K562 (cell line): ENCODE measurements at regions not wholly inside any gene's neighbourhood (a gene's known extent, or its start where the extent isn't known, plus 50 kb on each side); places are given as distances from the start of the nearest gene placed in this dataset.

Experiments used
- ATAC-seq: fragments of 200-7000 bp; cut with Tn5 transposase; 3 replicates; pipeline ENCODE4 v1.9.1; 2020; ENCODE audit warnings: moderate library complexity
- BruUV-seq: library from RNA; stranded (reverse); fragments of 400-500 nt; replicated peaks from 2 replicates; lab custom pipeline; 2021; lab: Mats Ljungman, UMichigan
- CTCF ChIA-PET: fragments of 300-600 bp; formaldehyde crosslinking; extraction: SDS; loops from one replicate; lab custom pipeline; 2021; ENCODE audit warnings: low intra/inter-chr PET ratio; lab: Yijun Ruan, JAX
- POLR2A ChIA-PET: fragments of 300-600, 350-650 bp; sonication (Branson Sonifier 250); formaldehyde crosslinking; extraction: SDS; loops from one replicate; lab custom pipeline; 2021; ENCODE audit warnings: antibody characterized with exemption, inconsistent platforms; lab: Yijun Ruan, JAX
- DNase-seq, 4 experiments: peaks; one replicate each; pipeline versions ENCODE4 v3.0.0 to v3.0.0-alpha.2; 2011 to 2018; ENCODE audit warnings: low spot score in 3 of 4, mixed read lengths in 3 of 4; ENCODE audit errors: extremely low read depth in 1 of 4
- FAIRE-seq: peaks from 2 replicates; lab custom pipeline; 2011; peaks lifted over from hg19 to GRCh38; lab: Jason Lieb, UNC
- H2AFZ ChIP-seq: 2 replicates; pipeline ENCODE4 v1.6.0; 2011; ENCODE audit warnings: low read depth, low read length, control low read depth, inconsistent platforms
- H3K27ac ChIP-seq: fragments of 200-600 bp; 3 replicates; pipeline ENCODE4 v1.8.0; 2011; ENCODE audit warnings: low read depth, mild to moderate bottlenecking, control low read depth, inconsistent platforms, low read length, moderate library complexity, mixed read lengths; ENCODE audit errors: extremely low read depth
- H3K27me3 ChIP-seq, 2 experiments: fragments of 300-600 bp in 1 of 2; 2 replicates in 1 of 2; 3 replicates in 1 of 2; pipeline versions ENCODE4 v1.6.0 to v1.8.0; 2011; ENCODE audit warnings: inconsistent platforms in 2 of 2, low read length in 2 of 2, mild to moderate bottlenecking in 1 of 2, mixed read lengths in 1 of 2, moderate library complexity in 1 of 2; ENCODE audit not compliant: control insufficient read depth in 2 of 2, insufficient read depth in 2 of 2
- H3K36me3 ChIP-seq: fragments of 300-600 bp; 3 replicates; pipeline ENCODE4 v1.8.0; 2011; ENCODE audit warnings: mild to moderate bottlenecking, low read length, inconsistent platforms; ENCODE audit not compliant: control insufficient read depth, insufficient read depth
- H3K4me1 ChIP-seq, 2 experiments: fragments of 200-600 bp in 1 of 2; replicated peaks in 1 of 2; 2 replicates in 1 of 2; 3 replicates in 1 of 2; pipeline versions ENCODE4 v1.5.1 to v1.8.0; 2011; ENCODE audit warnings: inconsistent platforms in 2 of 2, low read length in 2 of 2, mild to moderate bottlenecking in 1 of 2, mixed read lengths in 1 of 2, moderate library complexity in 1 of 2; ENCODE audit not compliant: control insufficient read depth in 2 of 2, insufficient read depth in 2 of 2
- H3K4me2 ChIP-seq: 2 replicates; pipeline ENCODE4 v1.6.1; 2011; ENCODE audit warnings: low read length, control low read depth, inconsistent platforms, mixed read lengths; ENCODE audit not compliant: insufficient read depth
- H3K4me3 ChIP-seq: fragments of 200-600 bp; sonication (generic), shearing (Covaris generic); 2 replicates; pipeline ENCODE4 v1.5.1; 2016; ENCODE audit warnings: control low read depth, inconsistent platforms
- H3K79me2 ChIP-seq: fragments of 200-600 bp; 3 replicates; pipeline ENCODE4 v1.8.0; 2011; ENCODE audit warnings: low read length, inconsistent platforms; ENCODE audit not compliant: control insufficient read depth, insufficient read depth
- H3K9ac ChIP-seq, 2 experiments: 2 replicates each; pipeline versions ENCODE4 v1.6.0 to v1.6.1; 2011; ENCODE audit warnings: low read depth in 2 of 2, low read length in 2 of 2, control low read depth in 1 of 2, inconsistent platforms in 1 of 2, mild to moderate bottlenecking in 1 of 2, mixed read lengths in 1 of 2; ENCODE audit not compliant: insufficient read depth in 1 of 2
- H3K9me1 ChIP-seq: one replicate; pipeline ENCODE4 v1.6.0; 2011; ENCODE audit warnings: inconsistent platforms, mild to moderate bottlenecking, low read length, moderate library complexity; ENCODE audit not compliant: control insufficient read depth, insufficient read depth
- H3K9me3 ChIP-seq: replicated peaks from 2 replicates; pipeline ENCODE4 v1.5.1; 2011; ENCODE audit warnings: low read depth, low read length, inconsistent platforms; ENCODE audit not compliant: control insufficient read depth, insufficient read depth
- H4K20me1 ChIP-seq: replicated peaks from 2 replicates; pipeline ENCODE4 v1.6.1; 2011; ENCODE audit warnings: low read length, inconsistent platforms, mixed read lengths; ENCODE audit not compliant: control insufficient read depth, insufficient read depth
- FOXA1 ChIP-seq: fragments of 450-650 bp; IDR thresholded peaks from 2 replicates; pipeline ENCODE4 v1.6.1; 2016; ENCODE audit warnings: mild to moderate bottlenecking, borderline replicate concordance
- KDM5B ChIP-seq: fragments of 200-600 bp; sonication (generic); IDR thresholded peaks from 2 replicates; pipeline ENCODE4 v1.6.1; 2012; ENCODE audit warnings: low read depth, mild to moderate bottlenecking, moderate library complexity, low read length, control low read depth, inconsistent platforms; ENCODE audit not compliant: insufficient replicate concordance
- LARP7 ChIP-seq: fragments of 450-650 bp; IDR thresholded peaks from 2 replicates; pipeline ENCODE4 v1.6.1; 2016
- SOX6 ChIP-seq: fragments of 450-650 bp; IDR thresholded peaks from 2 replicates; pipeline ENCODE4 v1.6.1; 2014; ENCODE audit warnings: mild to moderate bottlenecking
- TGIF2 ChIP-seq: sonication (generic); formaldehyde crosslinking; IDR thresholded peaks from 2 replicates; pipeline ENCODE4 v1.8.1; 2022; ENCODE audit warnings: mild to moderate bottlenecking, missing genetic modification reagents, moderate library complexity
- ZNF778 ChIP-seq: fragments of 450-650 bp; formaldehyde crosslinking; IDR thresholded peaks from 2 replicates; pipeline ENCODE4 v1.4.0; 2020; ENCODE audit warnings: mild to moderate bottlenecking, moderate library complexity
- WGBS: fragments of 100-300 bp; shearing (Covaris generic); methylation state at CpG from one replicate; pipeline ENCODE4 v1.1.6; 2016; ENCODE audit warnings: low coverage, mixed read lengths; ENCODE audit not compliant: insufficient coverage; ENCODE audit errors: missing lambda C conversion rate; 5-methylcytosine and 5-hydroxymethylcytosine counted together
- in situ Hi-C: fragments of 300-500 bp; cut with MboI; formaldehyde crosslinking; loops from 4 replicates; pipeline ENCODE4 v1.15.0; 2018; ENCODE audit warnings: inconsistent platforms, mixed read lengths
- intact Hi-C: fragments of 100-400 bp; cut with micrococcal nuclease; formaldehyde crosslinking; loops from 2 replicates; pipeline ENCODE4 v1.14.2; 2022
- TF ChIP-seq, protein P1 (sequence below): fragments of 200-800 bp; sonication (Bioruptor generic); IDR thresholded peaks from 2 replicates; pipeline ENCODE4 v1.6.1; 2017; ENCODE audit warnings: missing genetic modification characterization, missing compliant biosample characterization

DNA sequence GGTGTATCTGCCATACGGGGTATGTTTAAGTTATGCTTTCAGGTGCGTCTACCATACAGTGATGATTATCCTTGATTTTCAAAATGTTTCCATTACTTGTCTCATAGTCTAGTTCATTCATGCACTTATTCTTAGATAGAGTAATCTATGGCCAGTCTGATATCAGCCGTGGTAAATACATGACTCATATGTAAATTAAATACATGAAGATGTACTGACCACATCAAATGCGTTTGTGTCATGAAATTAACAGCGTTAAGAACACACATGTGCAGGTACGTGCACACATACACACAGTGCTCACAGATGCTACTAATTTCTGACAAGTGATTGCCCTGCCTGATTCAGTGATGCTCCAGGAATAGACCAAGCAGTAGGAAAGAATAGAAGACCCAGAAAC lies 75.2 kb upstream of the EXOC1L start:
- no peaks in the 10 kb centered on the region for H3K79me2 ChIP-seq
- ChIA-PET POLR2A (interaction anchor here (0.6 to 1.7 kb wide), 2 partner anchors 10 to 15 kb away, joined by 3 to 5 read pairs; no protein-coding TSS in a partner anchor), CTCF (no interaction called here)
- no peaks in the 10 kb centered on the region for H4K20me1 ChIP-seq
- ATAC-seq = no peak
- no peak overlapping the region for H3K4me2 ChIP-seq
- H3K9me1 ChIP-seq = no peaks in the 10 kb centered on the region
- H2AFZ ChIP-seq = no peak overlapping the region
- TF ChIP-seq KDM5B (no peak), FOXA1 (no peak), TGIF2 (CRISPR knock-in tag) (no peak)
- no peaks in the 10 kb centered on the region for H3K9me3 ChIP-seq
- no peak overlapping the region for H3K9ac ChIP-seq
- intact Hi-C loops = loop anchor here (5.0 kb wide), 1 partner anchor 558 kb away; no protein-coding TSS in a partner anchor
- WGBS = 38% methylated on average over 6 of the region's 6 CpGs
- H3K36me3 ChIP-seq = no peaks in the 10 kb centered on the region
- H3K27me3 ChIP-seq = no peaks in the 10 kb centered on the region
- BruUV-seq = no TSS peak
- H3K4me1 ChIP-seq = peaks cover 9 to 15% of the 10 kb centered on the region in 2 experiments; a peak in 4 of 5 replicates
- no peak overlapping the region for H3K27ac ChIP-seq
- H3K4me3 ChIP-seq = no peak overlapping the region
- in situ Hi-C loops = no loop called here
- FAIRE-seq = no peak
- no peak for DNase-seq

DNA sequence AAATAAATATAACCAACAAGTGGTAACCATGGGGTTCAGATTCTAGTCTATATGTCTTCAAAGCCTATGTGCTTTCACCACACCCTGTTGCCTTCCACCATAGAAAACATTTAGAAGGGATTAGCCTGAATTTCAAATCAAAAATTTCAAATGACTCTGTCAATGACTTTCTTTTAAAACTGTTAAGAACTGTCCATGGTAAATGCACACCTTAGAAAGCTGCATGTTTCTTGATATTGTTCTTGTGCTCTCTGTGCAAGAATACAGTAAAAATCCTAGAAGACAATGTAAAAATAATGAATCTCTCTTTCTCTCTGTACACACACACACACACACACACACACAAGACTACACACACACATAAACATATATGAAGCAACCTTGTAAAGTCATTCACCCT lies 74.6 kb upstream of the EXOC1L start:
- Histone ChIP-seq H2AFZ (no peak overlapping the region), H3K4me3 (no peak overlapping the region), H3K27me3 (no peaks in the 10 kb centered on the region), H3K9ac (no peak overlapping the region), H3K4me2 (no peak overlapping the region), H3K9me1 (no peaks in the 10 kb centered on the region), H4K20me1 (no peaks in the 10 kb centered on the region), H3K27ac (no peak overlapping the region), H3K9me3 (no peaks in the 10 kb centered on the region), H3K4me1 (peaks cover 9 to 15% of the 10 kb centered on the region in 2 experiments; a peak in 4 of 5 replicates), H3K79me2 (no peaks in the 10 kb centered on the region), H3K36me3 (no peaks in the 10 kb centered on the region)
- ChIA-PET POLR2A (interaction anchor here (0.6 to 1.7 kb wide), 2 partner anchors 11 to 15 kb away, joined by 3 to 5 read pairs; no protein-coding TSS in a partner anchor), CTCF (no interaction called here)
- BruUV-seq = no TSS peak
- no peak for DNase-seq
- no peak for FAIRE-seq
- intact Hi-C loops (no loop called here), in situ Hi-C loops (no loop called here)
- ATAC-seq = no peak
- TF ChIP-seq ZNF778 (CRISPR knock-in tag) (no peak), SOX6 (no peak), LARP7 (no peak)
- TF ChIP-seq, protein P1, sequence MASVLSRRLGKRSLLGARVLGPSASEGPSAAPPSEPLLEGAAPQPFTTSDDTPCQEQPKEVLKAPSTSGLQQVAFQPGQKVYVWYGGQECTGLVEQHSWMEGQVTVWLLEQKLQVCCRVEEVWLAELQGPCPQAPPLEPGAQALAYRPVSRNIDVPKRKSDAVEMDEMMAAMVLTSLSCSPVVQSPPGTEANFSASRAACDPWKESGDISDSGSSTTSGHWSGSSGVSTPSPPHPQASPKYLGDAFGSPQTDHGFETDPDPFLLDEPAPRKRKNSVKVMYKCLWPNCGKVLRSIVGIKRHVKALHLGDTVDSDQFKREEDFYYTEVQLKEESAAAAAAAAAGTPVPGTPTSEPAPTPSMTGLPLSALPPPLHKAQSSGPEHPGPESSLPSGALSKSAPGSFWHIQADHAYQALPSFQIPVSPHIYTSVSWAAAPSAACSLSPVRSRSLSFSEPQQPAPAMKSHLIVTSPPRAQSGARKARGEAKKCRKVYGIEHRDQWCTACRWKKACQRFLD (CRISPR knock-in tag) = no peak
